Brain microvascular endothelial cell (primary cell): ENCODE measurements at regions not wholly inside any gene's neighbourhood (a gene's known extent, or its start where the extent isn't known, plus 50 kb on each side); places are given as distances from the start of the nearest gene placed in this dataset.

ENCODE experiments used
- DNase-seq: peaks from one replicate; pipeline ENCODE4 v3.0.0-alpha.2; 2020
- H3K27ac ChIP-seq: fragments of 250-450 bp; sonication (Bioruptor Pico); 2 replicates; pipeline ENCODE4 v1.5.1; 2020; ENCODE audit warnings: mild to moderate bottlenecking, moderate library complexity
- H3K27me3 ChIP-seq: fragments of 250-450 bp; sonication (Bioruptor Pico); replicated peaks from 2 replicates; pipeline ENCODE4 v1.5.1; 2020; ENCODE audit warnings: mild to moderate bottlenecking
- H3K36me3 ChIP-seq: fragments of 250-450 bp; sonication (Bioruptor Pico); replicated peaks from 2 replicates; pipeline ENCODE4 v1.5.1; 2020; ENCODE audit warnings: mild to moderate bottlenecking
- H3K4me3 ChIP-seq: 2 replicates; pipeline ENCODE4 v1.5.1; 2011; ENCODE audit warnings: low read depth, mild to moderate bottlenecking, control low read depth, low read length, moderate library complexity
- in situ Hi-C: cut with HindIII; loops from 2 replicates; pipeline ENCODE4 v1.10.0; 2017; ENCODE audit warnings: low sequenced_read_pairs, low pct_ligation_motif_present
- TF ChIP-seq, protein P1 (sequence below): IDR thresholded peaks from 2 replicates; pipeline ENCODE4 v1.5.1; 2011; ENCODE audit warnings: low read depth, mild to moderate bottlenecking, moderate library complexity, low read length, control low read depth, inconsistent platforms; ENCODE audit errors: missing control alignments

DNA sequence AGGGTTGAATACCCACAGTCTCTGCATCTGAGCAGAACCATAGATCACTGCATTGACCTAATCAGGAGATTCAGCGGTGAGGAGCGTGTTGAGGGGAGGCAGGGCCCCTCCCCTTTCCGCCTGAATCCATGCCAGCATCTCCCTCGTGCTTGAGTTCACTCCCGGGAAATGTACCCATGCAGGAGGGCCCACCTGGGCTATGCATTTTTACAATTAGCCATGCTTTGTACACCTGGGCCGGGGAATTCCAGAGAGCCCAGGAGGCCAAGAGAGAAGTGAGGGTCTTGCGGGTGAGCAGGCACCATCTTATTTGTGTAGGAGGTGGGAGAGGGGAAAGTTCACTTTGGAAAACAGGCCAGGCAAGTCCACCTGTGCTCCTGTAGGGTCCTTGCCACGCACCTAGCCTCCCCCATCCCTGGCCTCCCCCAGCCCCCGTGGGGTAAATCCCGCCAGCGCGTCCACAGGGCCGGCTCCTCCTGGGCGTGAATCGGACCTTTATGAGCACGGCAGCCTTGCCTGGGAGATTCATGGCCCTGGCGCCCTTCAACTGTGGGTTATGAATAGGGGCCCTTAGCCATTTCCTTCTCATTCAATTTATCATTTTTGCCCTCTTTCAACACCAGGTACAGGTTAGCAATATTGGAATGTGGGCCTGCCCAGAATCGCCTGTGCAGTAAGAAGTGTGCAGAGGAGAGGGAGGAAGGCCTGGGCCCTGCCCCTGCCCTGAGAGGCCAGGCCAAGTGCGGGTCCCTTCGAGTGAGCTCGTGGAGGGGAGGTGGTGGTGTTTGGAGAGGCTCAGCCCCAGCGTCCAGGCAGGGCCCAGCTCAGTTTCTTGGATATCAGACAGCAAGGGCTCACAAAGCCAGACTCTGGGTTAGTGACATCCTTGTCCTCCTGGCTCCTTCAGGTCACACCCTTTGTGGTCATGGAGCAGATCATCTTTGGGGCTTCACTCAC, 84.4 kb upstream of the ACTRT2 start:
- TF ChIP-seq, protein P1, sequence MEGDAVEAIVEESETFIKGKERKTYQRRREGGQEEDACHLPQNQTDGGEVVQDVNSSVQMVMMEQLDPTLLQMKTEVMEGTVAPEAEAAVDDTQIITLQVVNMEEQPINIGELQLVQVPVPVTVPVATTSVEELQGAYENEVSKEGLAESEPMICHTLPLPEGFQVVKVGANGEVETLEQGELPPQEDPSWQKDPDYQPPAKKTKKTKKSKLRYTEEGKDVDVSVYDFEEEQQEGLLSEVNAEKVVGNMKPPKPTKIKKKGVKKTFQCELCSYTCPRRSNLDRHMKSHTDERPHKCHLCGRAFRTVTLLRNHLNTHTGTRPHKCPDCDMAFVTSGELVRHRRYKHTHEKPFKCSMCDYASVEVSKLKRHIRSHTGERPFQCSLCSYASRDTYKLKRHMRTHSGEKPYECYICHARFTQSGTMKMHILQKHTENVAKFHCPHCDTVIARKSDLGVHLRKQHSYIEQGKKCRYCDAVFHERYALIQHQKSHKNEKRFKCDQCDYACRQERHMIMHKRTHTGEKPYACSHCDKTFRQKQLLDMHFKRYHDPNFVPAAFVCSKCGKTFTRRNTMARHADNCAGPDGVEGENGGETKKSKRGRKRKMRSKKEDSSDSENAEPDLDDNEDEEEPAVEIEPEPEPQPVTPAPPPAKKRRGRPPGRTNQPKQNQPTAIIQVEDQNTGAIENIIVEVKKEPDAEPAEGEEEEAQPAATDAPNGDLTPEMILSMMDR, result no peak
- in situ Hi-C loops, result no loop called here

DNA sequence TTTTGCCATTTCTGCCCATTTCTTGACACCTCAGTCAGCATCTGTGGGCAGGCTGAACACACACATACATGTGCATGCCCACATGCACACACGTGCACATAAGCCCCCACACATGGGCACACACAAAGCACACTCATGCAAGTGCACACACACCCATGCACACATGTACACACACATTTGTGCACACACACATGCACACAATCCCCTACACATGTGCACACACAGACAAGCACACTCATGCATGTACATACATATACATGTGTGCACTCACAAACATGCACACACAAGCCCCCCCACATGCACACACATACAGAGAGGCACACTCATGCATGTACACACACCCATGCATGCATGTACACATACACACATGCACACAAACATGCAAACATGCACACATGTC, 83.5 kb upstream of the ACTRT2 start:
- Histone ChIP-seq H3K36me3 (no peaks in the 10 kb centered on the region), H3K27me3 (no peaks in the 10 kb centered on the region), H3K27ac (no peak overlapping the region), H3K4me3 (no peak overlapping the region)
- TF ChIP-seq, protein P1, result no peak
- in situ Hi-C loops, result no loop called here
- DNase-seq, result no peak

More for the DNA sequence above, 84.4 kb upstream of the ACTRT2 start:
- Histone ChIP-seq H3K27ac (no peak overlapping the region), H3K4me3 (no peak overlapping the region), H3K36me3 (no peaks in the 10 kb centered on the region), H3K27me3 (no peaks in the 10 kb centered on the region)
- no peak for DNase-seq

DNA sequence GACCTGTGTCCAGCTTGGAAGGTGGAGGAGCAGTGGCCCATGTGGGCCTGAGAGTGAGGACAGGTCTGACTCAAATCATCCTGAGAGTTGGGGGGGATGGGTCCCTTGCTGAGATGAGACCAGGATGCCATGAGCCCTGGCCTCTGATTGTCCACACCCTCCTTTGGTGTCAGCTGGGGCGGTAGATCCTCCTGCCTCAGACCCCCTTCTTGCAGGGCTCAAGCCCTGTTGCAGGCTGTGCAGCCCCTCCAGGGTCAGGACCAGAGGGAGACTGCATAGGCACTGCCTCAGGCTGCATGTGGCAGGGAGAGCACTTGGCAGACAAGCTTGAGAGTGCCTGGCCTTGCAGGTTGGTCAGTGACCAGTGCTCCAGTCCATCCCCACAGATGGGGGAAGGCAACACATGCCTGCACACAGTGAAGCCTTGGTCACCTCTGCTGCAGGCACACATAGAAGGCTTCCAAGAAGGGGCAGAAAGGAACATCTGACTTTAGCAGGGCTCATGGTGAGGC, 82.2 kb upstream of the ACTRT2 start:
- Histone ChIP-seq H3K36me3 (no peaks in the 10 kb centered on the region), H3K4me3 (no peak overlapping the region)
- DNase-seq, result no peak

DNA sequence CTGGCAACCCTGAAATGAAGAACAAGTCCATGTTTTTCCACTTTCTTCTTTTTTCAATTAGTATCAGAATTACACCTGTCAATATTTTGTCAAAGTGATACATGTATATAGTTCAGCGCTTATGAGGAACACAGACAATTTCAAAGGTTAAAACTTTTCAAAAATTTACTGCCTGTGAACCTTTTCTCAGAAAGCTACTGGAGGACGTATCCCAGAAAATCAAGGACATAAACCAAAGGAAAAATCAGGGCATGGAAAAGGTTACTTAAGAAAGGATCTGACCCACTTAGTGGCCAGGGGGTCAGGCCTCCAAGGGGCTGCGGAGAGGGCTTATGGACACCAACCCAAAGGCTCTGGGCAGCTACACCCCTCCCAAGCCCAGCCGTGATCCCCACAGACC, 81.1 kb upstream of the ACTRT2 start:
- TF ChIP-seq, protein P1, result no peak
- in situ Hi-C loops, result no loop called here

More for the DNA sequence above, 82.2 kb upstream of the ACTRT2 start:
- TF ChIP-seq, protein P1, result no peak
- no peaks in the 10 kb centered on the region for H3K27me3 ChIP-seq
- in situ Hi-C loops, result no loop called here
- no peak overlapping the region for H3K27ac ChIP-seq

DNA sequence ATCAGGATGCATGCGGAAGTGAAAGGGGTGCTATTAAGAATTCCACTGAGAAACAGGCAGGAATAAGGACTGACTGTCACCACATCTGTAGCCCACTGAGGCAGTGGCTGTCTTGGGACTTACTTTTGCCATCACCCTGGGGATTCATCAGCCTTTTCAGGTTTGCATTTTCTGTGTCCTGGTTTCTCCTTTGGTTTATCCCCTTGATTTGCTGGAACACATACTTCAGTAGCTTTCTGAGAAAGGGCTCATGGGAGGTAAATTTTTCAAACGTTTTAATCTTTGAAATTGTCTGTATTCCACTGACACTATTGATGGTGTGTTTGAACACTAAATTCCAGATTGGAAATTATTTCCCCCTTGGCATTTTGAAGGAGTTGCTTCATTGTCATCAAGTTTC, 80.2 kb upstream of the ACTRT2 start:
- no peaks in the 10 kb centered on the region for H3K27me3 ChIP-seq
- H3K4me3 ChIP-seq, result no peak overlapping the region
- no peak overlapping the region for H3K27ac ChIP-seq
- in situ Hi-C loops, result no loop called here
- H3K36me3 ChIP-seq, result no peaks in the 10 kb centered on the region
- TF ChIP-seq, protein P1, result no peak
- DNase-seq, result no peak

More for the DNA sequence above, 81.1 kb upstream of the ACTRT2 start:
- no peaks in the 10 kb centered on the region for H3K36me3 ChIP-seq
- H3K4me3 ChIP-seq, result no peak overlapping the region
- H3K27me3 ChIP-seq, result no peaks in the 10 kb centered on the region
- H3K27ac ChIP-seq, result no peak overlapping the region
- no peak for DNase-seq
